Stomach (tissue), 4 donors: ENCODE measurements at regions not wholly inside any gene's neighbourhood (a gene's known extent, or its start where the extent isn't known, plus 50 kb on each side); places are given as distances from the start of the nearest gene placed in this dataset.

Experiments used
- EP300 ChIP-seq: sonication (generic); formaldehyde crosslinking; IDR thresholded peaks from one replicate; pipeline ENCODE4 v1.6.1; 2017; ENCODE audit warnings: antibody characterized with exemption
- POLR2A ChIP-seq, 4 donors: fragments of 450-650 bp; IDR thresholded peaks; one replicate each; pipeline ENCODE4 v1.6.1; 2016; ENCODE audit warnings: antibody characterized with exemption in 4 of 4, control low read depth in 2 of 4, mild to moderate bottlenecking in 1 of 4, moderate library complexity in 1 of 4
- POLR2AphosphoS5 ChIP-seq, 3 donors: sonication (generic); formaldehyde crosslinking; IDR thresholded peaks; one replicate each; pipeline ENCODE4 v1.6.1; 2016; ENCODE audit warnings: antibody characterized with exemption in 3 of 3
- TF ChIP-seq, protein P1 (sequence below), 7 experiments: fragments of 450-650 bp in 4 of 7; fragments of 200-600 bp in 3 of 7; sonication (generic) in 3 of 7; IDR thresholded peaks; one replicate each; pipeline ENCODE4 v1.5.1; 2016 to 2019; ENCODE audit warnings: antibody characterized with exemption in 7 of 7, control low read depth in 2 of 7, mild to moderate bottlenecking in 1 of 7

- TF ChIP-seq, protein P1, sequence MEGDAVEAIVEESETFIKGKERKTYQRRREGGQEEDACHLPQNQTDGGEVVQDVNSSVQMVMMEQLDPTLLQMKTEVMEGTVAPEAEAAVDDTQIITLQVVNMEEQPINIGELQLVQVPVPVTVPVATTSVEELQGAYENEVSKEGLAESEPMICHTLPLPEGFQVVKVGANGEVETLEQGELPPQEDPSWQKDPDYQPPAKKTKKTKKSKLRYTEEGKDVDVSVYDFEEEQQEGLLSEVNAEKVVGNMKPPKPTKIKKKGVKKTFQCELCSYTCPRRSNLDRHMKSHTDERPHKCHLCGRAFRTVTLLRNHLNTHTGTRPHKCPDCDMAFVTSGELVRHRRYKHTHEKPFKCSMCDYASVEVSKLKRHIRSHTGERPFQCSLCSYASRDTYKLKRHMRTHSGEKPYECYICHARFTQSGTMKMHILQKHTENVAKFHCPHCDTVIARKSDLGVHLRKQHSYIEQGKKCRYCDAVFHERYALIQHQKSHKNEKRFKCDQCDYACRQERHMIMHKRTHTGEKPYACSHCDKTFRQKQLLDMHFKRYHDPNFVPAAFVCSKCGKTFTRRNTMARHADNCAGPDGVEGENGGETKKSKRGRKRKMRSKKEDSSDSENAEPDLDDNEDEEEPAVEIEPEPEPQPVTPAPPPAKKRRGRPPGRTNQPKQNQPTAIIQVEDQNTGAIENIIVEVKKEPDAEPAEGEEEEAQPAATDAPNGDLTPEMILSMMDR (IDR thresholded peaks at IDR 0.05) = no peak
- TF ChIP-seq POLR2A (IDR thresholded peaks at IDR 0.05) (no peak), POLR2AphosphoS5 (IDR thresholded peaks at IDR 0.05) (no peak), EP300 (no peak)
Measured at GRCh38 chr6:92681401-92681800, 738.0 kb downstream of the EPHA7 start.
